Testis (tissue), 2 donors: ENCODE measurements at regions not wholly inside any gene's neighbourhood (a gene's known extent, or its start where the extent isn't known, plus 50 kb on each side); places are given as distances from the start of the nearest gene placed in this dataset.

Experiments
- CTCF ChIP-seq, 3 experiments: fragments of 450-650 bp in 2 of 3; fragments of 200-600 bp in 1 of 3; sonication (generic) in 1 of 3; IDR thresholded peaks; one replicate each; pipeline ENCODE4 v1.5.1; 2016 to 2019; ENCODE audit warnings: antibody characterized with exemption in 3 of 3, mild to moderate bottlenecking in 2 of 3, moderate library complexity in 1 of 3
- POLR2A ChIP-seq: fragments of 450-650 bp; IDR thresholded peaks from one replicate; pipeline ENCODE4 v1.6.1; 2017; ENCODE audit warnings: antibody characterized with exemption, mild to moderate bottlenecking, moderate library complexity

GRCh38 chr1:196056966-196057365 is 551.3 kb downstream of the KCNT2 start:
- TF ChIP-seq CTCF (IDR thresholded peaks at IDR 0.05) = no peak
- no peak for TF ChIP-seq POLR2A
